ENCODE measurements at regions not wholly inside any gene's neighbourhood (a gene's known extent, or its start where the extent isn't known, plus 50 kb on each side); places are given as distances from the start of the nearest gene placed in this dataset.

DNA sequence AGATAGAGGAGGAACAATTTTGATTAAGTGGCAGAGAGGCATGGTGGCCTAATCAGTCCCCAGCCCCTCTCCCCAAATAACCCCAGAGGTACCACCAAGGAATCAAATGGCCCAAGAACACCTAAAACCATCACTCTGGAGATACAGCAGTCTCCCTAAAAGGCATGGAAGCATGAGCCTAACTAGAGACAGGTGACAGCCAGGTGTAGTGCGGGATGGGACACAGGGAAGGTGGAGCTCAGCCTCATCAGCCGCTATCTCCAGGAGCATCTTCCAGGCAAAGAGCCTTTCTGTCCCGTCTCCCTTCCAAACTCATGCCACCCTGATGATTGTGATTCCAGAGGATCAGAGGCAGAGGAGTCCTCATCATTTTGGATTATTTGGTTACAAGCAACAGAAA, 144.7 kb downstream of the COPS8 start:
- TF ChIP-seq, protein P1, sequence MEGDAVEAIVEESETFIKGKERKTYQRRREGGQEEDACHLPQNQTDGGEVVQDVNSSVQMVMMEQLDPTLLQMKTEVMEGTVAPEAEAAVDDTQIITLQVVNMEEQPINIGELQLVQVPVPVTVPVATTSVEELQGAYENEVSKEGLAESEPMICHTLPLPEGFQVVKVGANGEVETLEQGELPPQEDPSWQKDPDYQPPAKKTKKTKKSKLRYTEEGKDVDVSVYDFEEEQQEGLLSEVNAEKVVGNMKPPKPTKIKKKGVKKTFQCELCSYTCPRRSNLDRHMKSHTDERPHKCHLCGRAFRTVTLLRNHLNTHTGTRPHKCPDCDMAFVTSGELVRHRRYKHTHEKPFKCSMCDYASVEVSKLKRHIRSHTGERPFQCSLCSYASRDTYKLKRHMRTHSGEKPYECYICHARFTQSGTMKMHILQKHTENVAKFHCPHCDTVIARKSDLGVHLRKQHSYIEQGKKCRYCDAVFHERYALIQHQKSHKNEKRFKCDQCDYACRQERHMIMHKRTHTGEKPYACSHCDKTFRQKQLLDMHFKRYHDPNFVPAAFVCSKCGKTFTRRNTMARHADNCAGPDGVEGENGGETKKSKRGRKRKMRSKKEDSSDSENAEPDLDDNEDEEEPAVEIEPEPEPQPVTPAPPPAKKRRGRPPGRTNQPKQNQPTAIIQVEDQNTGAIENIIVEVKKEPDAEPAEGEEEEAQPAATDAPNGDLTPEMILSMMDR (IDR thresholded peaks at IDR 0.05; ENCODE audit: extremely low read depth in 1 of 2, insufficient read depth in 1 of 2, low read depth in 1 of 2, low read length in 2 of 2), result no peak
- TF ChIP-seq, protein P2, sequence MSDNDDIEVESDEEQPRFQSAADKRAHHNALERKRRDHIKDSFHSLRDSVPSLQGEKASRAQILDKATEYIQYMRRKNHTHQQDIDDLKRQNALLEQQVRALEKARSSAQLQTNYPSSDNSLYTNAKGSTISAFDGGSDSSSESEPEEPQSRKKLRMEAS (IDR thresholded peaks at IDR 0.05; ENCODE audit: insufficient read depth, insufficient read length), result no peak
- TF ChIP-seq EZH2 (IDR thresholded peaks at IDR 0.05; ENCODE audit: borderline replicate concordance, low read depth, low read length, severe bottlenecking) (no peak), POLR2A (IDR thresholded peaks at IDR 0.05; ENCODE audit: low read depth, low read length) (no peak), POLR2AphosphoS5 (IDR thresholded peaks at IDR 0.05; ENCODE audit: insufficient read depth, low read depth, low read length) (no peak), MYC (IDR thresholded peaks at IDR 0.05; ENCODE audit: low read depth, low read length) (no peak)
